HL-60 (cell line): ENCODE measurements at regions not wholly inside any gene's neighbourhood (a gene's known extent, or its start where the extent isn't known, plus 50 kb on each side); places are given as distances from the start of the nearest gene placed in this dataset.

Experiments
- DNase-seq, 2 experiments: peaks; one replicate each; pipeline ENCODE4 v3.0.0-alpha.2; 2010 to 2020; ENCODE audit warnings: low read depth in 1 of 2, low spot score in 1 of 2
- H3K27ac ChIP-seq: fragments of 250-450 bp; sonication (Bioruptor Pico); replicated peaks from 2 replicates; pipeline ENCODE4 v1.5.1; 2020; ENCODE audit warnings: mild to moderate bottlenecking, moderate library complexity
- H3K27me3 ChIP-seq: fragments of 250-450 bp; sonication (Bioruptor Pico); 2 replicates; pipeline ENCODE4 v1.5.1; 2021; ENCODE audit warnings: mild to moderate bottlenecking, moderate library complexity; ENCODE audit not compliant: insufficient read depth, poor library complexity, severe bottlenecking
- H3K4me3 ChIP-seq: replicated peaks from 2 replicates; pipeline ENCODE4 v1.5.1; 2011; ENCODE audit warnings: mild to moderate bottlenecking, control low read depth, low read length; ENCODE audit not compliant: insufficient read depth
- CTCF ChIP-seq: IDR thresholded peaks from one replicate; pipeline ENCODE4 v1.5.1; 2011; ENCODE audit warnings: low read length, control low read depth, inconsistent platforms; ENCODE audit not compliant: insufficient read depth
- GABPA ChIP-seq: IDR thresholded peaks from 2 replicates; pipeline ENCODE4 v1.6.1; 2012; ENCODE audit warnings: low read depth
- POLR2AphosphoS5 ChIP-seq: IDR thresholded peaks from 2 replicates; pipeline ENCODE4 v1.6.1; 2012; ENCODE audit warnings: low read depth
- SPI1 ChIP-seq: IDR thresholded peaks from 2 replicates; pipeline ENCODE4 v1.6.1; 2012; ENCODE audit warnings: low read depth, mild to moderate bottlenecking, borderline replicate concordance
- TF ChIP-seq, protein P1 (sequence below): IDR thresholded peaks from 2 replicates; pipeline ENCODE4 v1.6.1; 2012; ENCODE audit warnings: low read depth; ENCODE audit not compliant: insufficient replicate concordance

DNA sequence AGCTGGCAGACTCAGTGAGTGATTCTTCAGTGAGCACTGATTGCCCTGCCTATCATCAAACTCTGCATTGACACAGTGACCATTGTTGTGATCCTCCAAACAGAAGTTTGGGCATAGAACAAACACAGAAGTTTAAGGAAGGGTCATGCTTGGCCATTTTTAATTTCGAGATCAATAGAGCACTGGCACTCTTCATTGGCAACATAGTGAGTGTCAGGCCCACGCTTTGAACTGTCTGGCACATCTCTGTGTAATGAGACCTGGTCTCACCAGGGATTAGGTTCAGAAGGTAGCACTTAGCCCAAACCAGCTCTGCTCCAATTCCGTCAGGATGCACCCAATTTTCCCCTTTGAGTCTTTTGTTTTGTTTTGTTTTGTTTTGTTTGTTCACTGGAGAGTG is 127.1 kb upstream of the MOCS2 start:
- H3K27ac ChIP-seq, result no peak overlapping the region
- no peak for DNase-seq
- H3K4me3 ChIP-seq, result no peak overlapping the region
- TF ChIP-seq GABPA (no peak), POLR2AphosphoS5 (no peak), CTCF (no peak), SPI1 (no peak)
- TF ChIP-seq, protein P1, sequence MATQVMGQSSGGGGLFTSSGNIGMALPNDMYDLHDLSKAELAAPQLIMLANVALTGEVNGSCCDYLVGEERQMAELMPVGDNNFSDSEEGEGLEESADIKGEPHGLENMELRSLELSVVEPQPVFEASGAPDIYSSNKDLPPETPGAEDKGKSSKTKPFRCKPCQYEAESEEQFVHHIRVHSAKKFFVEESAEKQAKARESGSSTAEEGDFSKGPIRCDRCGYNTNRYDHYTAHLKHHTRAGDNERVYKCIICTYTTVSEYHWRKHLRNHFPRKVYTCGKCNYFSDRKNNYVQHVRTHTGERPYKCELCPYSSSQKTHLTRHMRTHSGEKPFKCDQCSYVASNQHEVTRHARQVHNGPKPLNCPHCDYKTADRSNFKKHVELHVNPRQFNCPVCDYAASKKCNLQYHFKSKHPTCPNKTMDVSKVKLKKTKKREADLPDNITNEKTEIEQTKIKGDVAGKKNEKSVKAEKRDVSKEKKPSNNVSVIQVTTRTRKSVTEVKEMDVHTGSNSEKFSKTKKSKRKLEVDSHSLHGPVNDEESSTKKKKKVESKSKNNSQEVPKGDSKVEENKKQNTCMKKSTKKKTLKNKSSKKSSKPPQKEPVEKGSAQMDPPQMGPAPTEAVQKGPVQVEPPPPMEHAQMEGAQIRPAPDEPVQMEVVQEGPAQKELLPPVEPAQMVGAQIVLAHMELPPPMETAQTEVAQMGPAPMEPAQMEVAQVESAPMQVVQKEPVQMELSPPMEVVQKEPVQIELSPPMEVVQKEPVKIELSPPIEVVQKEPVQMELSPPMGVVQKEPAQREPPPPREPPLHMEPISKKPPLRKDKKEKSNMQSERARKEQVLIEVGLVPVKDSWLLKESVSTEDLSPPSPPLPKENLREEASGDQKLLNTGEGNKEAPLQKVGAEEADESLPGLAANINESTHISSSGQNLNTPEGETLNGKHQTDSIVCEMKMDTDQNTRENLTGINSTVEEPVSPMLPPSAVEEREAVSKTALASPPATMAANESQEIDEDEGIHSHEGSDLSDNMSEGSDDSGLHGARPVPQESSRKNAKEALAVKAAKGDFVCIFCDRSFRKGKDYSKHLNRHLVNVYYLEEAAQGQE, result no peak
- no peaks in the 10 kb centered on the region for H3K27me3 ChIP-seq

DNA sequence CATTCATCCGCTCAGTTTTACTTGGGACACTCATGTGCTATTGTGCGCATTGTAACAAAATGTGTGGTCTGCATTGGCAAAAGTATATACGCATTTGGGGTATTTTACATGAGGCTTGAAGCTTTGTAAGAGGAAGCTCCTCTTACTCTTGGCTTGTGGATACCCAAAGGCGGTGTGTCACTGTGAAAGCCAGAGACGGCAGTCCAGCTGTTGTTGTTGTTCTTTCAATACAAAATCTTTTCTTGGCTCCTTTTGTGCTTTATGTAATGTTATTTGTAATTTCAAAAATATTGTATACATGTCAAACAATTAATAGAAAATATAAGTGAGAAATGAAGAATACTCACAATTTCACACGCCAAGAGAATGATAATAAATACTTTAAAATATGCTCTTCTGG is 128.3 kb upstream of the MOCS2 start:
- TF ChIP-seq, protein P1, result no peak
- no peak for TF ChIP-seq SPI1
- TF ChIP-seq CTCF, result no peak
- no peak for TF ChIP-seq POLR2AphosphoS5
- no peak for TF ChIP-seq GABPA
- no peak overlapping the region for H3K4me3 ChIP-seq
- DNase-seq, result no peak
- H3K27me3 ChIP-seq, result no peaks in the 10 kb centered on the region
- no peak overlapping the region for H3K27ac ChIP-seq

GRCh38 chr5:53239301-53239990 is 129.9 kb upstream of the MOCS2 start:
- DNase-seq, result no peak
- H3K4me3 ChIP-seq, result no peak overlapping the region
- H3K27ac ChIP-seq, result no peak overlapping the region
- no peaks in the 10 kb centered on the region for H3K27me3 ChIP-seq
- TF ChIP-seq CTCF, result no peak
- no peak for TF ChIP-seq GABPA
- no peak for TF ChIP-seq POLR2AphosphoS5
- TF ChIP-seq, protein P1, result no peak
- TF ChIP-seq SPI1, result no peak
